Hepatocyte (in vitro differentiated cells): ENCODE measurements at regions not wholly inside any gene's neighbourhood (a gene's known extent, or its start where the extent isn't known, plus 50 kb on each side); places are given as distances from the start of the nearest gene placed in this dataset.
"Not testable (repeated sequence)": the region's sequence is repeated elsewhere in the genome, so short reads cannot be mapped to it uniquely, and the experiment has no call there.

Experiments
- DNase-seq: peaks from one replicate; pipeline ENCODE4 v3.0.0-alpha.2; 2016; ENCODE audit warnings: low spot score
- H2AFZ ChIP-seq: fragments of 200-600 bp; sonication (generic); 2 replicates; pipeline ENCODE4 v1.6.0; 2016; ENCODE audit warnings: antibody characterized with exemption, mild to moderate bottlenecking
- H3K27ac ChIP-seq: fragments of 200-600 bp; sonication (generic); 2 replicates; pipeline ENCODE4 v1.5.1; 2016; ENCODE audit warnings: mild to moderate bottlenecking
- H3K27me3 ChIP-seq: fragments of 200-600 bp; sonication (generic); 2 replicates; pipeline ENCODE4 v1.6.1; 2016
- H3K36me3 ChIP-seq: fragments of 200-600 bp; sonication (generic); replicated peaks from 2 replicates; pipeline ENCODE4 v1.5.1; 2016; ENCODE audit warnings: low read depth; ENCODE audit not compliant: insufficient read depth
- H3K4me1 ChIP-seq: fragments of 200-600 bp; sonication (generic); 2 replicates; pipeline ENCODE4 v1.5.1; 2016; ENCODE audit warnings: mild to moderate bottlenecking, moderate library complexity; ENCODE audit not compliant: insufficient read depth
- H3K4me2 ChIP-seq: fragments of 200-600 bp; sonication (generic); 2 replicates; pipeline ENCODE4 v1.6.0; 2016
- H3K4me3 ChIP-seq: fragments of 200-600 bp; sonication (generic); 2 replicates; pipeline ENCODE4 v1.5.1; 2016; ENCODE audit warnings: mild to moderate bottlenecking
- H3K79me2 ChIP-seq: fragments of 200-600 bp; sonication (generic); 2 replicates; pipeline ENCODE4 v1.6.0; 2017; ENCODE audit warnings: mild to moderate bottlenecking
- H3K9me2 ChIP-seq: fragments of 200-600 bp; sonication (generic); replicated peaks from 2 replicates; pipeline ENCODE4 v1.6.0; 2017; ENCODE audit warnings: mild to moderate bottlenecking; ENCODE audit not compliant: insufficient read depth
- H3K9me3 ChIP-seq: fragments of 200-600 bp; sonication (generic); 2 replicates; pipeline ENCODE4 v1.5.1; 2016; ENCODE audit warnings: low read depth, mild to moderate bottlenecking
- H4K20me1 ChIP-seq: fragments of 200-600 bp; sonication (generic); 2 replicates; pipeline ENCODE4 v1.6.0; 2016; ENCODE audit warnings: mild to moderate bottlenecking; ENCODE audit not compliant: insufficient read depth, poor library complexity, severe bottlenecking
- EZH2 ChIP-seq: fragments of 200-600 bp; sonication (generic); IDR thresholded peaks from 2 replicates; pipeline ENCODE4 v1.6.1; 2016; ENCODE audit warnings: antibody characterized with exemption, mild to moderate bottlenecking, borderline replicate concordance
- EZH2phosphoT487 ChIP-seq: fragments of 200-600 bp; sonication (generic); IDR thresholded peaks from one replicate; pipeline ENCODE4 v1.6.1; 2018; ENCODE audit warnings: antibody characterized with exemption, mild to moderate bottlenecking, low read depth, moderate library complexity; ENCODE audit not compliant: unreplicated experiment, severe bottlenecking
- WGBS: methylation state at CpG from one replicate; pipeline ENCODE4 v1.1.6; 2016; ENCODE audit warnings: low lambda C conversion rate; ENCODE audit errors: missing lambda C conversion rate; 5-methylcytosine and 5-hydroxymethylcytosine counted together
- TF ChIP-seq, protein P1 (sequence below): fragments of 200-600 bp; sonication (generic); IDR thresholded peaks from 2 replicates; pipeline ENCODE4 v1.5.1; 2016; ENCODE audit warnings: antibody characterized with exemption, mild to moderate bottlenecking; ENCODE audit not compliant: poor library complexity

DNA sequence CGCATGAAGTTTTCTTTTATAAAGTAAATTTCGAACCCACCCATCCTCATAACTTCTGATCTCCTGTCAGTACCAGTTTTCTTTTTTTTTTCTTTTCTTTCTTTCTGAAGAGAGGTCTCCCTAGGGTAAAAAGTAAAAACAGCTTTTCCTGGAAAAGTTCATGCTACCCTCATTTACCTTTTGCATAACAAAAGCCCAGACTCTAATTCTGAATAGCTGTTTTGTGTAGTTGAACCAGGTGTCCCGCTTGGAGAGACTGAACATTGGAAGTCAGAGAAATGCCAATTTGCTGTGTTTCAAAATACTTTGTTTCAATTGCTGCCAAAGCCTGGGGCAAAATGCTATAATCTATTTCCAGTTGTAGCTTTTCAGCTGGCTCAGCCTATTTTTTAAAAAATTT lies 113.7 kb upstream of the RUNX1 start:
- Histone ChIP-seq H3K4me1 (no peaks in the 10 kb centered on the region), H3K79me2 (no peaks in the 10 kb centered on the region), H3K4me2 (no peak overlapping the region), H4K20me1 (no peaks in the 10 kb centered on the region), H3K9me3 (no peaks in the 10 kb centered on the region), H3K4me3 (no peak overlapping the region), H2AFZ (no peak overlapping the region), H3K36me3 (no peaks in the 10 kb centered on the region), H3K27me3 (no peaks in the 10 kb centered on the region), H3K27ac (no peak overlapping the region), H3K9me2 (no peaks in the 10 kb centered on the region)
- no peak for DNase-seq
- WGBS, result 86% methylated on average over 3 of the region's 3 CpGs
- TF ChIP-seq EZH2 (no peak), EZH2phosphoT487 (no peak)
- TF ChIP-seq, protein P1, sequence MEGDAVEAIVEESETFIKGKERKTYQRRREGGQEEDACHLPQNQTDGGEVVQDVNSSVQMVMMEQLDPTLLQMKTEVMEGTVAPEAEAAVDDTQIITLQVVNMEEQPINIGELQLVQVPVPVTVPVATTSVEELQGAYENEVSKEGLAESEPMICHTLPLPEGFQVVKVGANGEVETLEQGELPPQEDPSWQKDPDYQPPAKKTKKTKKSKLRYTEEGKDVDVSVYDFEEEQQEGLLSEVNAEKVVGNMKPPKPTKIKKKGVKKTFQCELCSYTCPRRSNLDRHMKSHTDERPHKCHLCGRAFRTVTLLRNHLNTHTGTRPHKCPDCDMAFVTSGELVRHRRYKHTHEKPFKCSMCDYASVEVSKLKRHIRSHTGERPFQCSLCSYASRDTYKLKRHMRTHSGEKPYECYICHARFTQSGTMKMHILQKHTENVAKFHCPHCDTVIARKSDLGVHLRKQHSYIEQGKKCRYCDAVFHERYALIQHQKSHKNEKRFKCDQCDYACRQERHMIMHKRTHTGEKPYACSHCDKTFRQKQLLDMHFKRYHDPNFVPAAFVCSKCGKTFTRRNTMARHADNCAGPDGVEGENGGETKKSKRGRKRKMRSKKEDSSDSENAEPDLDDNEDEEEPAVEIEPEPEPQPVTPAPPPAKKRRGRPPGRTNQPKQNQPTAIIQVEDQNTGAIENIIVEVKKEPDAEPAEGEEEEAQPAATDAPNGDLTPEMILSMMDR, result no peak

DNA sequence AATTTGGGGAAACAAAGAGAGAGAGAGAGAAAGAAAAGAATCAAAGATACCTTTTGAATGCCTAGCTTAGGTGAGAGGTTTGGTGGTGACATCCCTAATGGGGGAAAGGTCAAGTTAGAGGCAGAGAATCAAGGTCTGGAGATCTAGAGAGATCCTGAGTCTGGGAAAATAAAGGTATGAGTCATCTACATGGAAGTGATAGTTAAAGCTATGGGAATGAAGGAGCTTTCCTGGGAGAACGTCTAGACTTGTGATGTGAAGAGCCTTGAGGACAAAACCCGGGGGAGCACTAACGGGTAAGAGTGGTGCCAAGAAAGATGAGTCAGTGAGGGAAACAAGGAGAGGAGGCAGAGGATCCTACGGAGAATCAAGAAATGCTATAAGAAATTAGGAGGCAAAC lies 110.8 kb upstream of the RUNX1 start:
- no peaks in the 10 kb centered on the region for H3K9me3 ChIP-seq
- no peak overlapping the region for H3K4me2 ChIP-seq
- H3K4me3 ChIP-seq, result no peak overlapping the region
- 92% methylated on average over 4 of the region's 4 CpGs for WGBS
- DNase-seq, result no peak
- no peaks in the 10 kb centered on the region for H3K79me2 ChIP-seq
- H3K27me3 ChIP-seq, result no peaks in the 10 kb centered on the region
- TF ChIP-seq EZH2phosphoT487 (no peak), EZH2 (no peak)
- TF ChIP-seq, protein P1, result no peak
- no peaks in the 10 kb centered on the region for H3K9me2 ChIP-seq
- H3K4me1 ChIP-seq, result peaks cover 6% of the 10 kb centered on the region
- H3K27ac ChIP-seq, result no peak overlapping the region
- H2AFZ ChIP-seq, result no peak overlapping the region
- H3K36me3 ChIP-seq, result no peaks in the 10 kb centered on the region
- no peaks in the 10 kb centered on the region for H4K20me1 ChIP-seq

DNA sequence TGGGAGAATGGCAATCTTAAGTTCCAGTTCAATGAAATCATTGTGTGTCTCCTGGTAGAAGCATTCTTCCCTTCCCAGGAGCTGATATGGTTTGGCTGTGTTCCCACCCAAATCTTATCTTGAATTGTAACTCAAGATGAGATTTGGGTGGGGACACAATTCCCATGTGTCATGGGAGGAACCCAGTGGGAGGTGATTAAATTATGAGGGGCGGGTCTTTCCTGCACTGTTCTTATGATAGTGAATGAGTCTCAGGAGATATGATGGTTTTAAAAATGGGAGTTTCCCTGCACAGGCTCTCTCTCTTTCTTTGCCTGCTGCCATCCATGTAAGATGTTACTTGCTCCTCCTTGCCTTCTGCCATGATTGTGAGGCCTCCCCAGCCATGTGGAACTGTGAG lies 108.3 kb upstream of the RUNX1 start:
- not testable (repeated sequence) for H3K36me3 ChIP-seq, H3K4me3 ChIP-seq, H3K27me3 ChIP-seq, H3K27ac ChIP-seq, H3K79me2 ChIP-seq, H2AFZ ChIP-seq, H3K4me2 ChIP-seq, H3K9me2 ChIP-seq, H3K9me3 ChIP-seq, H4K20me1 ChIP-seq, DNase-seq, H3K4me1 ChIP-seq
- WGBS, result 100% methylated on average over 1 of the region's 1 CpG

DNA sequence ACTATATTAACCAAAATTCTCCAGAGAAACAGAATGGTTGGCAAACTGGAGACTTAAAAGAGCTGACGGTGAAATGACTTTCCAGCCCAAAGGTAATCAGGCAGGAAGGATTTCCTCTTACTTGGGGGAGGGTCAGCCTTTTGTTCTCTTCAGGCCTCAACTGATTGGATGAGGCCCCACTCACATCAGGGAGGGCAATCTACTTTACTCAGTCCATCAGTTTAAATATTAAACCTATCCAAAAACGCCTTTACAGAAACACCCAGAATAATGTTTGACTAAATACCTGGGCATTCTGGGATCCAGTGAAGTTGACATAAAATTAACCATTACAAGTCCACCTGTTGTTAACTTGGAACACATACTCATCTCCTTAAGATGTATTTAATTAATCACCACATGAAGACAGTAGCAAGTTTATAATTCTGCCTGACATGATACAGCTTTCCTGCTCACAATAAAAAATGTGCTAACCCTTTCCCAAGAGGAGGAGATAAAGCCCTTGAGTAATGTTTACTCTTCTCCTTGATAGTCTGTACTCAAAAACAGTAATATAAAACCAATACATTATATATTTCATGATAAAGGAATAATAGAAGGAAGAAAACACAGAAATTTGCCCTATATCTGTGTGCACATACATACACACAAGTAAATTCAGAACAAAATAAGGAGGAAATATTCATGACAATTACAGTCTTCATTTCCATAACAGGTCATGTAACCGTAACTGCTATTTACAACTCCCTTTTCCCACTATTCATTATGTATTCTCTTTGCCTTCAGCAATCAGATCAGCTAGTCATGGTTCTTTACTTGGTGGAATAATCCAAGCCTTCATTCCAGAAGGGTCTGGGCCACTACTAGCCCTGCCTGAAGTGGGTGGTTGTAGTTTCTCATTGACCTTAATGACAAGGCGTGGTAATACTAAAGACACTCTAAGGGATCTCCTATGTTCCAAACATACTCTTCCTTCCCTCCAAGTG lies 107.5 kb upstream of the RUNX1 start:
- Histone ChIP-seq H3K36me3 (no peaks in the 10 kb centered on the region), H4K20me1 (no peaks in the 10 kb centered on the region), H3K27me3 (no peaks in the 10 kb centered on the region), H3K4me2 (no peak overlapping the region), H3K79me2 (no peaks in the 10 kb centered on the region), H3K9me2 (no peaks in the 10 kb centered on the region), H2AFZ (no peak overlapping the region), H3K4me1 (peaks cover 6% of the 10 kb centered on the region), H3K27ac (no peak overlapping the region), H3K9me3 (no peaks in the 10 kb centered on the region), H3K4me3 (no peak overlapping the region)
- DNase-seq, result no peak
- 74% methylated on average over 4 of the region's 4 CpGs for WGBS
- TF ChIP-seq, protein P1, result no peak
- TF ChIP-seq EZH2 (no peak), EZH2phosphoT487 (no peak)
